Cardiac muscle cell (in vitro differentiated cells and primary cell): ENCODE measurements at regions not wholly inside any gene's neighbourhood (a gene's known extent, or its start where the extent isn't known, plus 50 kb on each side); places are given as distances from the start of the nearest gene placed in this dataset.
"Not testable (repeated sequence)": the region's sequence is repeated elsewhere in the genome, so short reads cannot be mapped to it uniquely, and the experiment has no call there.

ENCODE experiments used
- DNase-seq, 2 donors: peaks; one replicate each; pipeline versions ENCODE4 v3.0.0 to v3.0.0-alpha.2; 2010 to 2017; ENCODE audit warnings: low read depth in 1 of 2, low spot score in 1 of 2
- H3K27ac ChIP-seq: fragments of 200-600 bp; sonication (generic); 2 replicates; pipeline ENCODE4 v1.5.1; 2016
- H3K27me3 ChIP-seq: fragments of 200-600 bp; sonication (generic); 2 replicates; pipeline ENCODE4 v1.6.0; 2016; ENCODE audit warnings: control low read depth
- H3K36me3 ChIP-seq: fragments of 200-600 bp; sonication (generic); 2 replicates; pipeline ENCODE4 v1.5.1; 2016; ENCODE audit warnings: control low read depth
- H3K4me1 ChIP-seq: fragments of 200-600 bp; sonication (generic); 2 replicates; pipeline ENCODE4 v1.8.1; 2017; ENCODE audit warnings: low read depth, mild to moderate bottlenecking, mixed run types
- H3K4me3 ChIP-seq: fragments of 200-600 bp; sonication (generic); 2 replicates; pipeline ENCODE4 v1.5.1; 2016; ENCODE audit warnings: mild to moderate bottlenecking
- H3K9me3 ChIP-seq: fragments of 200-600 bp; sonication (generic); 2 replicates; pipeline ENCODE4 v1.5.1; 2017; ENCODE audit warnings: low read depth, mild to moderate bottlenecking, control low read depth
- TF ChIP-seq, protein P1 (sequence below): IDR thresholded peaks from 2 replicates; pipeline ENCODE4 v1.5.1; 2012; ENCODE audit warnings: low read depth, mild to moderate bottlenecking, low read length

DNA sequence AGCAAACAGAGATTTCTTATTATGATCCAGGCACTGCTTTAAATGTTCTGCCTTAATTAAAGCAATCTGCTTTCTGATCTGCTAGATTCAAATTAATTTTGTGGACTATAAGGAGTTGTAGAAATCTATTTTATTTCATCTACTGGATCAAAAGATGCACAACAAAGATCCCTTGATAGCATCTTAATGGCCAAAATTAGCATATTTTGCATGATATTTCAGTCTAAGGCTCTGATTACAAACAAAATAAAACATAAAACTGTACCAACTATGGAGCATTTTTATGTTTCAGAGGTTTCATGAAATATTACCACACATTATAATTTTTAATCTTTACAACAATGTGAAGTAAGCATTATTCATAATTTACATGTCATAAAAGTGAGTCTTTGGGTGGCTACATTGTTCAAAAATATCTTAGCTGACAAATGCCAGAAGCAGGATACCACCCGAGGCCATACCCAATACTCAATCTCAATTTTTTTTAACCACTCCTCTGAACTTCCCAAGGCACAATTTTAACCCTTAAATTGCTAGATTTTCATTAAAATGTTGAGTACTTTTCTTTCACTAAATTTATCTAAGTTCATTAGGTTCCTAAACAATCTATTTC is 929.5 kb downstream of the KCNA4 start:
- Histone ChIP-seq H3K27ac (no peak overlapping the region), H3K27me3 (no peaks in the 10 kb centered on the region), H3K9me3 (no peaks in the 10 kb centered on the region), H3K4me3 (no peak overlapping the region), H3K4me1 (no peaks in the 10 kb centered on the region), H3K36me3 (no peaks in the 10 kb centered on the region)
- TF ChIP-seq, protein P1, sequence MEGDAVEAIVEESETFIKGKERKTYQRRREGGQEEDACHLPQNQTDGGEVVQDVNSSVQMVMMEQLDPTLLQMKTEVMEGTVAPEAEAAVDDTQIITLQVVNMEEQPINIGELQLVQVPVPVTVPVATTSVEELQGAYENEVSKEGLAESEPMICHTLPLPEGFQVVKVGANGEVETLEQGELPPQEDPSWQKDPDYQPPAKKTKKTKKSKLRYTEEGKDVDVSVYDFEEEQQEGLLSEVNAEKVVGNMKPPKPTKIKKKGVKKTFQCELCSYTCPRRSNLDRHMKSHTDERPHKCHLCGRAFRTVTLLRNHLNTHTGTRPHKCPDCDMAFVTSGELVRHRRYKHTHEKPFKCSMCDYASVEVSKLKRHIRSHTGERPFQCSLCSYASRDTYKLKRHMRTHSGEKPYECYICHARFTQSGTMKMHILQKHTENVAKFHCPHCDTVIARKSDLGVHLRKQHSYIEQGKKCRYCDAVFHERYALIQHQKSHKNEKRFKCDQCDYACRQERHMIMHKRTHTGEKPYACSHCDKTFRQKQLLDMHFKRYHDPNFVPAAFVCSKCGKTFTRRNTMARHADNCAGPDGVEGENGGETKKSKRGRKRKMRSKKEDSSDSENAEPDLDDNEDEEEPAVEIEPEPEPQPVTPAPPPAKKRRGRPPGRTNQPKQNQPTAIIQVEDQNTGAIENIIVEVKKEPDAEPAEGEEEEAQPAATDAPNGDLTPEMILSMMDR: no peak
- DNase-seq: no peak

- H3K4me3 ChIP-seq: no peak overlapping the region
- H3K36me3 ChIP-seq: no peaks in the 10 kb centered on the region
- TF ChIP-seq, protein P1: no peak
- H3K9me3 ChIP-seq: no peaks in the 10 kb centered on the region
- no peaks in the 10 kb centered on the region for H3K4me1 ChIP-seq
- no peak overlapping the region for H3K27ac ChIP-seq
- DNase-seq: no peak
- no peaks in the 10 kb centered on the region for H3K27me3 ChIP-seq
These were observed 941.1 kb downstream of the KCNA4 start for GRCh38 chr11:29075726-29076125.

DNA sequence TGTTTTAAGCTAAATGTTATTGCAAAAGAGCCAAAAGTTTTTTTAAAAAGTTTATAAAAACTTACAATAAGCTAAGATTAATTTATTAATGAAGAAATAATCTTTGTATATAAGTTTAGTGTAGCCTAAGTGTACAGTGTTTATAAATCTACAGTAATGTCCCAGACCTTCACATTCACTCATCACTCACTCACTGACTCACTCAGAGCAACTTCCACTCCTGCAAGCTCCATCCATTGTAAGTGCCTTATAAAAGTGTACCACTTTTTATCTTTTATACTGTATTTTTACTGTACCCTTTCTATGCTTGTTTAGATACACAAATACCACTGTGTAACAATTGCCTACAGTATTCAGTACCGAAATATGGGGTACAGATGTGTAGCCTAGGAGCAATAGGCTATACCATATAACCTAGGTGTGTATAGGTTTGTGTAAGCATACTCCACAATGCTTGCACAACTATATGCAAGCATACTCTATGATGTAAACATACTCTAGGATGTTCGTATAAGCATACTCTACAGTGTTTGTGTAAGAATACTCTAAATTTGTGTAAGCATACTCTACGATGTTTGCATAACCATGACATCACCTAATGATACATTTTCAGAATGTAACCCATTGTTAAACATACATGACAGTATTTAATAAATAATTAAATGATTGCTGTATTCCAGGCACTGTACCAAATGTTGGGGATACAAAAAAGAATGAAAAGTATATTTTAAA is 953.0 kb downstream of the KCNA4 start:
- no peak overlapping the region for H3K27ac ChIP-seq
- H3K36me3 ChIP-seq: no peaks in the 10 kb centered on the region
- no peaks in the 10 kb centered on the region for H3K27me3 ChIP-seq
- no peak for DNase-seq
- no peak overlapping the region for H3K4me3 ChIP-seq
- TF ChIP-seq, protein P1: no peak
- H3K9me3 ChIP-seq: no peaks in the 10 kb centered on the region
- no peaks in the 10 kb centered on the region for H3K4me1 ChIP-seq

DNA sequence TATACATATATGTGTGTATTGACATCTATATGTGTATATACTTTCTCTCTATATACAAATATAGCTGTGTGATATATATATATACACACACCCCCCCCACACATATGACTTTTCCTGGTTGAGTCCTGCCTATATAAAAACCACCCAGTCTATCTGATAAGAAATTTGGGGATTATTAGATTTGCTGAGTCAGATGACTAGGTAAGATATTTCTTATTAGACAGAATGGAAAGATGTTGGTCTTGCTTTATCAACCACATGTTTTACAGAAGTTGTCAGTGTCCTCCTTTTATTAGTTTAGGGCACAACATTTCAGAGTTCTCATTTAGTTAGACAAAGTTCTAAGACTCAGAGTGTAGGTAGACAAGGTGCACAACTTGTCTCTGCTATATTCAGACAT is 953.3 kb downstream of the METTL15 start:
- H3K9me3 ChIP-seq: no peaks in the 10 kb centered on the region
- H3K4me3 ChIP-seq: no peak overlapping the region
- TF ChIP-seq, protein P1: no peak
- H3K4me1 ChIP-seq: no peaks in the 10 kb centered on the region
- no peaks in the 10 kb centered on the region for H3K27me3 ChIP-seq
- H3K27ac ChIP-seq: no peak overlapping the region
- H3K36me3 ChIP-seq: no peaks in the 10 kb centered on the region
- no peak for DNase-seq

DNA sequence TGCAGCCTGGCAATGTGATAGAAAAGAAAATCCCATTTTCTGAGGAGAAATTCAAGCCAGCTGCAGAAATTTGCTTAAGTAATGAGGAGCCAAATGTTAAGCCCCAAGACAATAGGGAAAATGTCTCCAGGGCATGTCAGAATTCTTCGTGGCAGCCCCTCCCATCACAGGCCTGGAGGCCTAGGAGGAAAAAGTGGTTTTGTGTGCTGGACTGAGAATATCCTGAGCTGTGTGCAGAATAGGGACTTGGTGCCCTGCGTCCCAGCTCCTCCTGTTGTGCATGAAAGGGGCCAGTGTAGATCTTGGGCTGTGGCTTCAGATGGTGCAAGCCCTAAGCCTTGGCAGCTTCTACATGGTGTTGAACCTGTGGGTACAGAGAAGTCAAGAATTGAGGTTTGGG is 948.3 kb downstream of the METTL15 start:
- DNase-seq, H3K27me3 ChIP-seq, H3K9me3 ChIP-seq, H3K36me3 ChIP-seq, H3K27ac ChIP-seq, H3K4me1 ChIP-seq, H3K4me3 ChIP-seq: not testable (repeated sequence)

- Histone ChIP-seq H3K4me1 (no peaks in the 10 kb centered on the region), H3K27ac (no peak overlapping the region), H3K4me3 (no peak overlapping the region), H3K27me3 (no peaks in the 10 kb centered on the region), H3K36me3 (no peaks in the 10 kb centered on the region), H3K9me3 (no peaks in the 10 kb centered on the region)
- DNase-seq: no peak
- TF ChIP-seq, protein P1: no peak
These were observed 943.7 kb downstream of the METTL15 start for GRCh38 chr11:29051935-29052334.

GRCh38 chr11:29050962-29051361 is 942.8 kb downstream of the METTL15 start:
- H3K36me3 ChIP-seq, DNase-seq, H3K27me3 ChIP-seq, H3K4me3 ChIP-seq, H3K4me1 ChIP-seq, H3K27ac ChIP-seq, H3K9me3 ChIP-seq: not testable (repeated sequence)
